GM06990 (cell line): ENCODE measurements at regions not wholly inside any gene's neighbourhood (a gene's known extent, or its start where the extent isn't known, plus 50 kb on each side); places are given as distances from the start of the nearest gene placed in this dataset.

Experiments
- DNase-seq: peaks from one replicate; pipeline ENCODE4 v3.0.0-alpha.2; 2011; ENCODE audit not compliant: insufficient read length; ENCODE audit errors: extremely low read depth
- H3K27me3 ChIP-seq: replicated peaks from 2 replicates; pipeline ENCODE4 v1.6.0; 2011; ENCODE audit warnings: low read length; ENCODE audit not compliant: control insufficient read depth, insufficient read depth
- H3K36me3 ChIP-seq: 2 replicates; pipeline ENCODE4 v1.5.1; 2011; ENCODE audit warnings: low read length; ENCODE audit not compliant: control insufficient read depth, insufficient read depth
- H3K4me3 ChIP-seq: replicated peaks from 2 replicates; pipeline ENCODE4 v1.5.1; 2011; ENCODE audit warnings: low read depth, mild to moderate bottlenecking, control low read depth, low read length
- TF ChIP-seq, protein P1 (sequence below): IDR thresholded peaks from 2 replicates; pipeline ENCODE4 v1.5.1; 2011; ENCODE audit warnings: low read length, control low read depth, mild to moderate bottlenecking, inconsistent platforms; ENCODE audit not compliant: insufficient read depth, poor library complexity, severe bottlenecking

DNA sequence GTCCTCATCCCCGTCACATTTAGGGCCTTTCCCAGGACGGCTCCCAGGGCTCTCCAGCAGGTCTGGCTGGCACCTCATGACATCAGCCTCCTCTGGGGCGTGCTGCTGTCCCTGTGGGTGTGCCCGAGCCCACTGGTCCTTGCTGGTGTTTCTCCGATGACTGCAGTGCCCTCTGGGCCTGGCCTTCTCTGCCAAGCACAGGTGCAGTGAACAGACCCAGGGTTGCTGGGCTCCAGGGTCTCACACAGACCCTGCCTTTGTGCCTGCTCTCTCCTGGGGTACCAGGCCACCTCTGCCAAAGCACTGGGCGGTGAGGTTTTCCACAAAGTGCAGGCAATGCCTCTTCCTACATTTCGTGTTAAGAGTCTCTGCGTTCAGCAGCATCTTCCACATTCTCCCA is 246.1 kb downstream of the ACKR3 start:
- no peaks in the 10 kb centered on the region for H3K36me3 ChIP-seq
- no peak overlapping the region for H3K4me3 ChIP-seq
- TF ChIP-seq, protein P1, sequence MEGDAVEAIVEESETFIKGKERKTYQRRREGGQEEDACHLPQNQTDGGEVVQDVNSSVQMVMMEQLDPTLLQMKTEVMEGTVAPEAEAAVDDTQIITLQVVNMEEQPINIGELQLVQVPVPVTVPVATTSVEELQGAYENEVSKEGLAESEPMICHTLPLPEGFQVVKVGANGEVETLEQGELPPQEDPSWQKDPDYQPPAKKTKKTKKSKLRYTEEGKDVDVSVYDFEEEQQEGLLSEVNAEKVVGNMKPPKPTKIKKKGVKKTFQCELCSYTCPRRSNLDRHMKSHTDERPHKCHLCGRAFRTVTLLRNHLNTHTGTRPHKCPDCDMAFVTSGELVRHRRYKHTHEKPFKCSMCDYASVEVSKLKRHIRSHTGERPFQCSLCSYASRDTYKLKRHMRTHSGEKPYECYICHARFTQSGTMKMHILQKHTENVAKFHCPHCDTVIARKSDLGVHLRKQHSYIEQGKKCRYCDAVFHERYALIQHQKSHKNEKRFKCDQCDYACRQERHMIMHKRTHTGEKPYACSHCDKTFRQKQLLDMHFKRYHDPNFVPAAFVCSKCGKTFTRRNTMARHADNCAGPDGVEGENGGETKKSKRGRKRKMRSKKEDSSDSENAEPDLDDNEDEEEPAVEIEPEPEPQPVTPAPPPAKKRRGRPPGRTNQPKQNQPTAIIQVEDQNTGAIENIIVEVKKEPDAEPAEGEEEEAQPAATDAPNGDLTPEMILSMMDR, result no peak
- H3K27me3 ChIP-seq, result no peaks in the 10 kb centered on the region; the same call in none of the 2 replicates
- DNase-seq, result no peak

DNA sequence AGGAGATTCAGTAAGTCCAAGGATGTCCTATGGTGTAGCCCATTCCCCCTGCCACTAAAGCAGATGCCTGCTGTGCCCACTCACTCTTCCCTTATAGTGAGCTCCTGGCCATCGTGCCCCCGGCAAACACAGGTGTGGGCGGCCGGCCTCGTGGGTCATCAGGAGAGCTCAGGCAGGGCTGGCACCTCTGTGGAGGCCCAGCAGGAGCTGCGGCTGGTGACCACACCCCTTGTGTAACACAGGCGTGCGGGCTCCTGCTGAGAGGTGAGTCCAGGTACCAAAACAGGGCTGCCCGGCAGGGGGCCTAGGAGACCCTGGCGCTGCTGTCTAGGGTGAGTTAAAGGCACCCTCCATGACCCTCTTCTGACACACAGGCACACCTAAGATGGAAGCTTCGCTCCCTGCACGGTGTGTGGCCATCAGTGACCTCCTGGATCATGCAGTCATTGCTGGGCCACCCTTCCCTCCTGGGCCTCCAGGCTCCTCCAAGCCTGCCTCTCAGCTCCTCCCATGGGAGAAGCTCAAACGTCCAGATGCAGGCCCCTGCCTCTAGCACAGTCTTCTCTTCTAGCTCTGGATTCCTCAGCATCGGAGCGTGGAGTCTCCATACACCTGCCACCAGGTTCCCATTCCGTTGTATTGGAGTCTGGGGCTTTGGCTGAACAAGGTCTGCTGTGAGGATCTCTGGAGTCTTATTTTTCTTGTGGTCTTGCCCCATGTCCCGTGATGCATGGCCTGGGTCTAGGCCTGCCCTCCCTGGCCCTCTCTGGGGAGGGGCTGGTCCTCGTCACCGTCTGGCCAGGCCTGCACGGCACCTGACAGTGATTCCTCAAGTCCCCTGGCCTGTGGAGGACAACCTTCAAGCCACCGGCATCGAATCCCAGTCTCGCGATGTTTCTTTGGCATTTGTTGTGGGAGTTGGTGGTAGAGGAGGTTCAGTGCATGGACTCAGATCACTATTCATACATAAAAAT is 246.9 kb downstream of the ACKR3 start:
- Histone ChIP-seq H3K27me3 (no peaks in the 10 kb centered on the region; the same call in none of the 2 replicates), H3K4me3 (no peak overlapping the region), H3K36me3 (no peaks in the 10 kb centered on the region)
- TF ChIP-seq, protein P1, result no peak
- no peak for DNase-seq

DNA sequence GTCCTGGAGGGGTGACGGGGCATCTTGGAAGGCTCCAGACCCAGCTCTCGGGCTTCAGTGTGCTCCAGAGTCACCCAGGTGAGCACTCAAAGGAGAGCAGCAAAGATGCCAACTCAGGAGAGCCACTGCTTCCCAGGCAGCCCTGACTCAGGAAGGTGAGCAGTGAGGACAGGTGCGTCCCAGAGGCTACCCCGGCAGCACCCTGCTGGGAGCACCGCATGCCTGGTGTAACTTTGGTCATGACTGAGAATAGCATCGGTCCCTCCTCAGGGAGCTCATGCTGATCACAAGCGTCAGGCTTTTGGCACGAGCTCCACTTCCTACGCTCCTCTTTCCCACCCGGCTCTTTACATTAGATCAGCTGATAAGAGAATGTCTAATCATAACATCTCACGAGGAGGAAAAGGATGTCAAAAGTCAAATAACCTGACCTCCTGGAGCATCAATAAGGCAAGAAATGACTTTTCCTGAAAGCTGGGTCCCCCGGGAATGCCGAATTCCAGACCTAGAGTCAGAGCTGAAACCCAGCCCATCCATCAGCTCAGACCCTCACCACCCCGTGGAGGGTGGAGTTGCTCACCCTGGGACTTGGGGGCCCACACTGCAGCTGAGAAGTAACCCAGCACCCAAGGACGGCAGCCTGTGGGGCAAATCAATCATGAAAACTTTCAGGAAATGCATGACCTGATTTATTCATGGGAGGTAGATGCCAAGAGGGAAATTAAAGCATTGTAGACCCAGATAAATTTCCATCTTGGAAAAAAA is 248.8 kb downstream of the ACKR3 start:
- Histone ChIP-seq H3K27me3 (no peaks in the 10 kb centered on the region; the same call in none of the 2 replicates), H3K4me3 (no peak overlapping the region), H3K36me3 (no peaks in the 10 kb centered on the region)
- TF ChIP-seq, protein P1, result no peak
- no peak for DNase-seq

DNA sequence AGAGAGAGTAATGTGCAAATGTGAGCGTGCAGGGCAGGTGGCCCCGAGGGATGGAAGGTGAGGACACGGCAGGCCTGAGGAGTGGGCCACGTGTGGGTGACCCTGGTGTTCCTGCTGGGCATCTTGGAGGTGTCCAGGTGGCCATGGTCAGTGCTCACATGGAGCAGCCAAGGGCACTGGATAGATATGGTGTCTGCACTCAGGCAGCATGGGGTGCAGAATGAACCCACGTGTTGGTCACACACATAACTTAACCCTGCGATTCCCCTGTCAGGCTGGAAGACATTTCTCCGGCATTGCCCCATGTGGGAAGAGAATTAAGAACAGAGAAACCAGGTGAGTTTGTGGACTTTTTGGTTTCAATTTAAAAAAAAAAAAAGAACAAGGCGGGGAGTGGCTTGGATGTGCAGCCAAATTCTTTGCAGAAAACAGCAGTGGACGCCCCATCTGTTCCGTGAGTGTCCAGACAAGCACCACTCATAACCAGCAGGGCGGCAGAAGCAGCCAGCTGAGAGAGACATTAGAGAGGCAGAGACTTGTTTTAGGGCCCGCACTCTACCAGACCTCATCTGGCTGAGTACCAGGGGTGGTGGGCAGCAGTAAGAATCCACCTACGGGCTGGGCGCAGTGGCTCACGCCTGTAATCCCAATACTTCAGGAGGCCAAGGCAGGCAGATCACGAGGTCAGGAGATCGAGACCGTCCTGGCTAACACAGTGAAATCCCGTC is 249.8 kb downstream of the ACKR3 start:
- TF ChIP-seq, protein P1, result no peak
- no peaks in the 10 kb centered on the region; the same call in none of the 2 replicates for H3K27me3 ChIP-seq
- DNase-seq, result no peak
- H3K36me3 ChIP-seq, result no peaks in the 10 kb centered on the region
- H3K4me3 ChIP-seq, result no peak overlapping the region

DNA sequence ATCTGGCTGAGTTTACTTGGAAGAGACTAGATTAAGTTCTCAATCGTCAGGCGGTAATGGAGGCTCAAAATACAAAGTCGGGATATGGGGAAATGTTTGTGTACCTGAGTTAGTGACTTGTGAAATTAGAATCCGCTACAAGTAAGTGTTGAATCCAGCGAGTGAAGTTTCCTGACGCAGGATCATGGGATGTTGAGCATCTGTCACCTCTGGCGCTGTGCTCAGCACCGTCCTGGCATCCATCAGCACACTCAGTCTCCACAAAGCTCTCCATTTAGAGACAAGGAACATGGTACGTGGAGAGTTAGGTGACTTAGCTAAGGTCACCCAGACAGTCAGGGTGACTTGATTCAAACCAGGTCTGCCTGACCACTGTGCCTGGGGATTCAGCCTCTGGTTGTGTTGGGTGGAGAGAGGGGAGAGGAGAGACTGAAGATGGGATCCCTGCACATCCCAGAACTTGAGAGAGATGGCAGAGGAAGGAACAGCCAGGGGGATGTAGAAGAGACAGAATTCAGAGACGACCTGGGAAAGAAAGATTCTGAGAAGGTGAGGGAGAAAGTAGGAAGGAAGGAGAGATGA is 251.2 kb downstream of the ACKR3 start:
- TF ChIP-seq, protein P1, result no peak
- no peaks in the 10 kb centered on the region; the same call in none of the 2 replicates for H3K27me3 ChIP-seq
- H3K36me3 ChIP-seq, result no peaks in the 10 kb centered on the region
- DNase-seq, result no peak
- H3K4me3 ChIP-seq, result no peak overlapping the region
